HT1080 (cell line): ENCODE measurements at regions not wholly inside any gene's neighbourhood (a gene's known extent, or its start where the extent isn't known, plus 50 kb on each side); places are given as distances from the start of the nearest gene placed in this dataset.
A peak's percentile ranks its signal among the peaks of the same experiment; 100 is the strongest.
"Not testable (repeated sequence)": the region's sequence is repeated elsewhere in the genome, so short reads cannot be mapped to it uniquely, and the experiment has no call there.

Source experiments
- DNase-seq: peaks from one replicate; pipeline ENCODE4 v3.0.0-alpha.2; 2015; ENCODE audit warnings: low read depth

DNA sequence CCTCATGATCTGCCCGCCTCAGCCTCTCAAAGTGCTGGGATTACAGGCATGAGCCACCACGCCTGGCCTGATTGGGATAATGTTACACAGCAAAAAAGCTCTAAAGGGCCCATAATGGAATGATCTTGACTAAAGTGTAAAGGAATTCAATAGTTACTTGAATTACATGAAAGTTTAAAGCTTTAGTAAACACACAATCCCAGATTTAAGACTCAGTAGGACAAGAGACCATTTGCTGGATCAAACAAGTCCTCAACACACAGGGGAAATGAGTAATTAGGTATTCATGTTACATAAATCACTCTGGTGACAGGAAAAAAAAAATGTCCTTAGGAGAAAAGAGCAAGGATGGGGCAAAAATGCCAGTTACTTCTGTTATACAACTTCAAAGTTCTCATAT is 762.9 kb upstream of the AMELY start:
- peak; percentile 85 for DNase-seq

DNA sequence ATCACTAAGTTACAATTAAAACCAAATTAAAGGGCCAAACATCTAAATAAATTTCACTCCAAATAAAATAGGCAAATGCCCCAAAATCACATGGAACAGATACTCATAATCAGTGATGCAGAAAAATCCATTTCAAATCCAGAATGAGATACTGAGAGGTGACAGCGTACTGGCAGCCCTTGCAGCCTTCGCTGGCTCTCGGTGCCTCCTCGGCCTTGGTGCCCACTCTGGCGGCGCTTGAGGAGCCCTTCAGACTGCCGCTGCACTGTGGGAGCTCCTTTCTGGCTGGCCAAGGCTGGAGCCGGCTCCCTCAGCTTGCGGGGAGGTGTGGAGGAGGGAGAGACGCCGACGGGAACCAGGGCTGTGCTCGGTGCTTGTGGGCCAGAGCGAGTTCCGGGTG is 761.2 kb upstream of the AMELY start:
- DNase-seq = no peak

DNA sequence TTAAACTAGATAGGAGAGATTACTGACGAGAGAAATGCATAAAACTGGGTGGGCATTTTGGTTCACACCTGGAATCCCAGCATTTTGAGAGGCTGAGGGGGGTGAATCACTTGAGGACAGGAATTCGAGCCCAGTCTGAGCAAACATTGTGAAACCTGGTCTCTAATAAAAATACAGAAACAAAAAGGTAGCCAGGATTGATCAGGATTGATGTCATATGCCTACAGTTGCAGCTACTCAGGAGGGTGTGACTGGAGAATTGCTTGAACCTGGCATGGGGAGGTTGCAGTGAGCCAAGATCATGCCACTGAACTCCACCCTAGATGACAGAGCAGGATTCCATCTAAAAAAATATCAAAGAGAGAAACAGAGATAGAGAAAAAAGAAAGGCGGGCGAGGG is 751.7 kb upstream of the AMELY start:
- DNase-seq = no peak

DNA sequence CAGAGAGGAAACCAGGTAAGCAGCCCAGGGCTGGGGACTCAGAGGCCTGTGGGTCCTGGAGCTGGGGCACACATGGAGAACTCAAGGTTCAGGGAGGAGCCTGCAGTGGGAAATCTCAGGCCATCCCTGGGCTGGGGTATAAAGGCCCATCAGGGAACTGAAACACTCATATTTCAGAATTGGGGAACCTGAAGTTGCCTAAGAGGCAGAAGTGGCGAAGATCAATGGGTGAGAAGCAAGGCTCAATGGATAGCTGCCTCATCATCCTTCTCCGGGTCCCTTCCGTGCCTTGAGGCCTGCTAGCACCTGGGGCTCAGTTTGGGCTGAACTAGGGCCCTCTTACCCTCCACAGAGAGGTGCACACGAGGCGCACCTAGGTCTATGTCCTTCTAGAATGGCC is 747.5 kb upstream of the AMELY start:
- DNase-seq = no peak

DNA sequence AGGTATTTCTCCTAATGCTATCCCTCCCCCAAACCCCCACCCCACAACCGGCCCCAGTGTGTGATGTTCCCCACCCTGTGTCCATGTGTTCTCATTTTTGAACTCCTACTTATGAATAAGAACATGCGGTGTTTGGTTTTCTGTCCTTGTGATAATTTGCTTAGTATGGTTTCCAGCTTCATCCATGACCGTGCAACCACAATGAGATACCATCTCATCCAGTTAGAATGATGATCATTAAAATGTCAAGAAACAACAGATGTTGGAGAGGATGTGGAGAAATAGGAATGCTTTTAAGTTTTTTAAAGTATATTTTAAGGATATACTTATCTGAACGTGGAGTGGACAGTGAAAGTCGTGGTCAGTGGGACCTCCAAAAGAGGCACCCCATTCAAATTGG is 745.0 kb upstream of the AMELY start:
- DNase-seq = no peak

DNA sequence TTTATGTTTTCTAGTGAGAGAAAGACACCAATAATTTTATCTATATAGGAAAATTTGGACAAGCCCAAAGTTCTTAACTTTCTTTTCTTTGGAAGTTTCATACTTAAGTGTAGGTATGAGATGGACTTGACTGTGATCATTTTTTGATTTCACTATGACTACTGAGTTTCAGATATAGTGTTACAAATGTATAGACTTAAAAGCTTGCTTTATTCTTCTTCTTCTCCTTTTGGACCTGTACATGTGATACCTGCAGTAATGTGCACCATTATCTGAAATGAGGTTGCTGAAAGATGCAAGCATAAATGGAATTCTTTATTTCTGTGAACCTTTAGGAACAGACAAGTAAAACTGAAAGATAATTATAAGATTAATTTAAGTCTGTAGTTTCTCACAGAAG is 743.4 kb upstream of the AMELY start:
- no peak for DNase-seq

DNA sequence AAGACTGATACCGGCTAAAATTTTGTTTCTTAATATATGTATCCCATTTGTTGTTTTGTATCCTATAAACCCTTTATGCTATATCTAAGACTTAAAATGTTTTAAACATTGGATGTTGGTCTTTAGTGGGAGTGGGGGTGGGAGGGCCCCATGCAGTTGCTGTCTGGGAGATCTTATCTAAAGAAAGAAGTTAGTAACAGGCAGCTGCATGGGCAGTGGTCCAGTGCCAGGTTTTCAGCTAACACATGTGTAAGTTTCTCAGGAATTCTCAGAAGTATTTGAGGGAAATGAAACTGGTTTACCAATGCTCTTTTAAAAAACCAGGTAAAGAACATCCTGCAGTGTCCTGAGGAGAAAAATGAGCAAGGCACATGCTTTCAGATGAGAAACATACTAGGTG is 738.3 kb upstream of the AMELY start:
- not testable (repeated sequence) for DNase-seq
